NCI-H2081 (cell line): ENCODE measurements at regions not wholly inside any gene's neighbourhood (a gene's known extent, or its start where the extent isn't known, plus 50 kb on each side); places are given as distances from the start of the nearest gene placed in this dataset.

Experiments used
- DNase-seq, 2 experiments: peaks; one replicate each; lab custom pipeline; 2025; lab: John Stamatoyannopoulos, UW

- no peak for DNase-seq
These were observed 753.2 kb upstream of the EEF2KMT start for GRCh38 chr16:5850632-5851392.

GRCh38 chr16:5845046-5845445, 747.5 kb upstream of the EEF2KMT start:
- no peak for DNase-seq

- no peak for DNase-seq
These were observed 744.4 kb upstream of the EEF2KMT start for GRCh38 chr16:5841974-5842373.

- no peak for DNase-seq
These were observed 741.1 kb upstream of the EEF2KMT start for GRCh38 chr16:5838725-5839124.

GRCh38 chr16:5838071-5838470, 740.5 kb upstream of the EEF2KMT start:
- DNase-seq = no peak

GRCh38 chr16:5837007-5837670, 739.5 kb upstream of the EEF2KMT start:
- no peak for DNase-seq

- no peak for DNase-seq
These were observed 738.3 kb upstream of the EEF2KMT start for GRCh38 chr16:5835876-5836275.

GRCh38 chr16:5826332-5826731, 728.7 kb upstream of the EEF2KMT start:
- no peak for DNase-seq

- no peak for DNase-seq
These were observed 722.9 kb upstream of the EEF2KMT start for GRCh38 chr16:5820472-5820871.

- no peak for DNase-seq
These were observed 718.1 kb upstream of the EEF2KMT start for GRCh38 chr16:5815570-5816237.

- DNase-seq = no peak
These were observed 703.8 kb upstream of the EEF2KMT start for GRCh38 chr16:5801396-5801795.

GRCh38 chr16:5793556-5793955, 696.0 kb upstream of the EEF2KMT start:
- DNase-seq = no peak

- DNase-seq = no peak
These were observed 693.5 kb upstream of the EEF2KMT start for GRCh38 chr16:5791011-5791657.

GRCh38 chr16:5790512-5790911, 692.9 kb upstream of the EEF2KMT start:
- no peak for DNase-seq

GRCh38 chr16:5789033-5789432, 691.4 kb upstream of the EEF2KMT start:
- DNase-seq = no peak

- no peak for DNase-seq
These were observed 683.8 kb upstream of the EEF2KMT start for GRCh38 chr16:5781436-5781835.

- DNase-seq = no peak
These were observed 679.3 kb upstream of the EEF2KMT start for GRCh38 chr16:5776876-5777275.

GRCh38 chr16:5775916-5776315, 678.3 kb upstream of the EEF2KMT start:
- DNase-seq = no peak

- no peak for DNase-seq
These were observed 672.5 kb upstream of the EEF2KMT start for GRCh38 chr16:5770118-5770517.

- DNase-seq = no peak
These were observed 671.9 kb upstream of the EEF2KMT start for GRCh38 chr16:5769513-5769912.

- DNase-seq = no peak
These were observed 670.9 kb upstream of the EEF2KMT start for GRCh38 chr16:5768445-5768844.

- DNase-seq = no peak
These were observed 665.6 kb upstream of the EEF2KMT start for GRCh38 chr16:5763176-5763575.

- no peak for DNase-seq
These were observed 664.8 kb upstream of the EEF2KMT start for GRCh38 chr16:5762362-5762761.
